PC-3 (cell line): ENCODE measurements at regions not wholly inside any gene's neighbourhood (a gene's known extent, or its start where the extent isn't known, plus 50 kb on each side); places are given as distances from the start of the nearest gene placed in this dataset.

ENCODE experiments used
- ATAC-seq: fragments of 200-7000 bp; cut with Tn5 transposase; 2 replicates; pipeline ENCODE4 v1.9.1; 2020; ENCODE audit warnings: mild to moderate bottlenecking, moderate library complexity
- BruUV-seq: library from RNA; stranded (reverse); fragments of 400-500 nt; replicated peaks from 2 replicates; lab custom pipeline; 2021; lab: Mats Ljungman, UMichigan
- CTCF ChIA-PET: fragments of 300-600 bp; sonication (Branson Sonifier 250); formaldehyde crosslinking; loops from one replicate; lab custom pipeline; 2022; ENCODE audit warnings: antibody characterized with exemption; lab: Charles Lee
- POLR2A ChIA-PET: fragments of 300-600 bp; sonication (Branson Sonifier 250); formaldehyde crosslinking; loops from one replicate; lab custom pipeline; 2022; ENCODE audit warnings: antibody characterized with exemption; ENCODE audit not compliant: unreplicated experiment; lab: Charles Lee
- DNase-seq: peaks from one replicate; pipeline ENCODE4 v3.0.0-alpha.2; 2015
- H2AFZ ChIP-seq: fragments of 300-600 bp; sonication (generic); 2 replicates; pipeline ENCODE4 v1.6.0; 2016; ENCODE audit warnings: antibody characterized with exemption, low read length
- H3F3A ChIP-seq: fragments of 300-600 bp; sonication (generic); one replicate; pipeline ENCODE4 v1.6.0; 2017; ENCODE audit warnings: antibody characterized with exemption, low read length, control low read depth, mild to moderate bottlenecking; ENCODE audit not compliant: unreplicated experiment
- H3K27ac ChIP-seq: fragments of 300-600 bp; sonication (generic); 2 replicates; pipeline ENCODE4 v1.5.1; 2016; ENCODE audit warnings: mild to moderate bottlenecking, low read length
- H3K27me3 ChIP-seq: fragments of 300-600 bp; sonication (generic); 2 replicates; pipeline ENCODE4 v1.6.1; 2016; ENCODE audit warnings: low read length, mixed read lengths
- H3K36me3 ChIP-seq: fragments of 300-600 bp; sonication (generic); 2 replicates; pipeline ENCODE4 v1.6.1; 2016; ENCODE audit warnings: low read depth, mixed run types, low read length, mixed read lengths
- H3K4me1 ChIP-seq: fragments of 300-600 bp; sonication (generic); 2 replicates; pipeline ENCODE4 v1.5.1; 2016; ENCODE audit warnings: low read length; ENCODE audit not compliant: insufficient read depth
- H3K4me2 ChIP-seq: fragments of 300-600 bp; sonication (generic); 2 replicates; pipeline ENCODE4 v1.6.0; 2016; ENCODE audit warnings: low read length
- H3K4me3 ChIP-seq: fragments of 300-600 bp; sonication (generic); 2 replicates; pipeline ENCODE4 v1.5.1; 2016; ENCODE audit warnings: mild to moderate bottlenecking, low read length, mixed read lengths
- H3K79me2 ChIP-seq: fragments of 300-600 bp; sonication (generic); 2 replicates; pipeline ENCODE4 v1.6.1; 2017; ENCODE audit warnings: low read length, mixed read lengths
- H3K9ac ChIP-seq: fragments of 300-600 bp; sonication (generic); 2 replicates; pipeline ENCODE4 v1.6.0; 2016; ENCODE audit warnings: mild to moderate bottlenecking, low read length
- H3K9me2 ChIP-seq: fragments of 300-600 bp; sonication (generic); replicated peaks from 2 replicates; pipeline ENCODE4 v1.6.1; 2016; ENCODE audit warnings: mixed run types, low read length, mixed read lengths
- H3K9me3 ChIP-seq: fragments of 300-600 bp; sonication (generic); 2 replicates; pipeline ENCODE4 v1.6.1; 2016; ENCODE audit warnings: low read length, mixed read lengths
- H4K20me1 ChIP-seq: fragments of 300-600 bp; sonication (generic); 2 replicates; pipeline ENCODE4 v1.6.1; 2016; ENCODE audit warnings: low read length, mixed read lengths
- CTCF ChIP-seq: fragments of 300-600 bp; sonication (generic); conservative IDR thresholded peaks from 2 replicates; pipeline ENCODE4 v1.5.1; 2017; ENCODE audit warnings: antibody characterized with exemption, low read depth, mild to moderate bottlenecking, low read length
- EZH2 ChIP-seq: fragments of 300-600 bp; sonication (generic); IDR thresholded peaks from one replicate; pipeline ENCODE4 v1.6.1; 2017; ENCODE audit warnings: antibody characterized with exemption, mild to moderate bottlenecking, low read length; ENCODE audit not compliant: unreplicated experiment
- EZH2phosphoT487 ChIP-seq: fragments of 300-600 bp; sonication (generic); IDR thresholded peaks from 2 replicates; pipeline ENCODE4 v1.6.1; 2018; ENCODE audit warnings: mild to moderate bottlenecking, antibody characterized with exemption, low read length, borderline replicate concordance
- intact Hi-C: fragments of 100-400 bp; cut with micrococcal nuclease; formaldehyde crosslinking; loops from 2 replicates; pipeline ENCODE4 v1.9.0; 2023

- ATAC-seq (no peak), DNase-seq (no peak)
- TF ChIP-seq EZH2 (no peak), EZH2phosphoT487 (no peak), CTCF (no peak)
- Histone ChIP-seq H3K9me3 (no peaks in the 10 kb centered on the region), H3F3A (no peaks in the 10 kb centered on the region), H3K4me2 (no peak overlapping the region), H3K27ac (no peak overlapping the region), H3K36me3 (no peaks in the 10 kb centered on the region), H3K9me2 (no peaks in the 10 kb centered on the region), H4K20me1 (no peaks in the 10 kb centered on the region), H3K79me2 (no peaks in the 10 kb centered on the region), H3K4me3 (no peak overlapping the region), H2AFZ (no peak overlapping the region), H3K4me1 (no peaks in the 10 kb centered on the region), H3K9ac (no peak overlapping the region), H3K27me3 (no peaks in the 10 kb centered on the region)
- BruUV-seq: no TSS peak
- ChIA-PET CTCF (no interaction called here), POLR2A (no interaction called here)
- intact Hi-C loops: no loop called here
Measured at GRCh38 chr16:51237861-51238378, 86.8 kb upstream of the SALL1 start.

- Histone ChIP-seq H4K20me1 (no peaks in the 10 kb centered on the region), H3K4me1 (no peaks in the 10 kb centered on the region), H3K9me2 (no peaks in the 10 kb centered on the region), H3K4me2 (no peak overlapping the region), H3F3A (no peaks in the 10 kb centered on the region), H3K9me3 (no peaks in the 10 kb centered on the region), H2AFZ (no peak overlapping the region), H3K27me3 (no peaks in the 10 kb centered on the region), H3K79me2 (no peaks in the 10 kb centered on the region), H3K27ac (no peak overlapping the region), H3K9ac (no peak overlapping the region), H3K4me3 (no peak overlapping the region), H3K36me3 (no peaks in the 10 kb centered on the region)
- no peak for DNase-seq
- TF ChIP-seq CTCF (no peak), EZH2 (no peak), EZH2phosphoT487 (no peak)
- ATAC-seq: no peak
- intact Hi-C loops: no loop called here
- POLR2A ChIA-PET: no interaction called here
- no TSS peak for BruUV-seq
- CTCF ChIA-PET: no interaction called here
Measured at GRCh38 chr16:51237207-51237606, 86.1 kb upstream of the SALL1 start.

GRCh38 chr16:51236583-51236982, 85.5 kb upstream of the SALL1 start:
- H3K4me2 ChIP-seq: no peak overlapping the region
- TF ChIP-seq CTCF (no peak), EZH2phosphoT487 (no peak), EZH2 (no peak)
- no peak overlapping the region for H3K27ac ChIP-seq
- H3K27me3 ChIP-seq: no peaks in the 10 kb centered on the region
- no peaks in the 10 kb centered on the region for H3F3A ChIP-seq
- H3K36me3 ChIP-seq: no peaks in the 10 kb centered on the region
- intact Hi-C loops: no loop called here
- no peak overlapping the region for H2AFZ ChIP-seq
- DNase-seq (no peak), ATAC-seq (no peak)
- no peaks in the 10 kb centered on the region for H3K9me2 ChIP-seq
- ChIA-PET CTCF (no interaction called here), POLR2A (interaction anchor here (0.7 kb wide), 1 partner anchor 185 kb away, joined by 4 read pairs; no protein-coding TSS in a partner anchor)
- no TSS peak for BruUV-seq
- no peaks in the 10 kb centered on the region for H4K20me1 ChIP-seq
- H3K9ac ChIP-seq: no peak overlapping the region
- H3K9me3 ChIP-seq: no peaks in the 10 kb centered on the region
- no peaks in the 10 kb centered on the region for H3K79me2 ChIP-seq
- H3K4me1 ChIP-seq: no peaks in the 10 kb centered on the region
- H3K4me3 ChIP-seq: no peak overlapping the region
